Rectal smooth muscle tissue (tissue), 1 donor: ENCODE measurements at regions not wholly inside any gene's neighbourhood (a gene's known extent, or its start where the extent isn't known, plus 50 kb on each side); places are given as distances from the start of the nearest gene placed in this dataset.
"Not testable (repeated sequence)": the region's sequence is repeated elsewhere in the genome, so short reads cannot be mapped to it uniquely, and the experiment has no call there.

Source experiments
- H3K27ac ChIP-seq: one replicate; pipeline ENCODE4 v1.7.0; 2013; ENCODE audit warnings: low read depth, low read length, inconsistent platforms
- H3K27me3 ChIP-seq: one replicate; pipeline ENCODE4 v1.7.0; 2013; ENCODE audit warnings: low read length; ENCODE audit not compliant: control insufficient read depth, insufficient read depth
- H3K36me3 ChIP-seq: one replicate; pipeline ENCODE4 v1.7.0; 2013; ENCODE audit warnings: low read length; ENCODE audit not compliant: control insufficient read depth, insufficient read depth
- H3K4me1 ChIP-seq: one replicate; pipeline ENCODE4 v1.7.0; 2013; ENCODE audit warnings: low read length; ENCODE audit not compliant: control insufficient read depth, insufficient read depth
- H3K4me3 ChIP-seq: one replicate; pipeline ENCODE4 v1.7.0; 2013; ENCODE audit warnings: low read length
- H3K9ac ChIP-seq: one replicate; pipeline ENCODE4 v1.7.0; 2013; ENCODE audit warnings: low read length

DNA sequence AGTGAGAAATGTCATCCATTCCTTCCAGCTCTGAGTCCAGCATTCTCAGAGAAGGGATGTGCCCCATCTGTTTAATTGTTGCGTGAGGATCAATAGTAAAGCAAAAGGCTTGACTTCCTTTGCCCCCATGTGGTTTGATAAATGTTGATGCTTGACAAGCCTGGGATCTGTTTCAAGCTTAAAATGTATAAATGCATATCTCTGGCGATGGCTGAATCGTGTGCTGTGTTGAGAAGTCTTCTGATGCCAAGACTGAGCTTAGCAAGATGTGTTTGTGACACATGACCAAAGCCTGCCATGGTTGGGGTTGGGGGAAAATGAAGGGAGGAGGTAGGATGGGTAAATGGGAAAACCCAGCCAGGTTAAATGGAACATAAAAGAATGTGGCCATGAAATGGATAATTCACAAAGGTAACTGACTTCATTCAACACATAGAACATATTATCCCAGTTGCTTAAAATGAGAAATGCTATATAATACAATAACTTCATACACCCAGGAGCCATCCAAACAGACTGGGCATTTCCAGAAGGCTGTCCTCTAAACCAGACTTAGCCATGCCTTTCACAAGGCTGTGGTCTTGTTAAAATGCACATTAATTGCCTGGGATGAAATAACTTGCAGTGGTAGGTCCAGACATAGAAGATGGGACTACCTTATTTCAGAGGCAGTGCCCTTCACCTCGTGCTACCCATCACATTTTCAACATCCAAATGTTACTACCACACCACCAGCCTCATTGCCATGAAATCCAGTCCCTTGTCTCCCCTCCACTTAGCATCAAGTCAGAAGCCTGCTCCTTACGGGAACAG lies 147.3 kb upstream of the PDE1C start:
- H3K4me3 ChIP-seq = no peak overlapping the region
- no peak overlapping the region for H3K9ac ChIP-seq
- H3K27me3 ChIP-seq = no peaks in the 10 kb centered on the region
- no peak overlapping the region for H3K27ac ChIP-seq
- no peaks in the 10 kb centered on the region for H3K4me1 ChIP-seq
- no peaks in the 10 kb centered on the region for H3K36me3 ChIP-seq

DNA sequence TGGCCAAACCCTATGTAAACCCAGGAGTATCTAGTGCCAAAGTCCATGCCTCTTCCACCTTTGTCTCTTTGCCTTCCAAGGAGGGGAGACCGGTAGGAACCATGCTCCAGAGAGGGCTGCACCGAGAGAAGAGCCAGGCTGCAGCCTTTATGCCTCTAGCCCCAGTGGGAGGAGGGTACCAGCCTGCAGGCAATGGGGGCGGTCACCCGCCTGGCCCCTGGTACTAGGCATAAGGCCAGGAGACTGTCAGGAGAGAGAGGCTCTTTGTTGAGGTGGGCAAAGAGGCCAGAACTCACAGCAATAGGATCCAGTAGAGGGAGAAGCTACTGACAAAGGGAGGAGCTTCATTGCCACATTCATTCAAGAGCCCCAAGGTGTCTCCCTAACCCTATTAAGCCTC lies 146.6 kb upstream of the PDE1C start:
- no peaks in the 10 kb centered on the region for H3K36me3 ChIP-seq
- no peak overlapping the region for H3K9ac ChIP-seq
- no peaks in the 10 kb centered on the region for H3K4me1 ChIP-seq
- no peaks in the 10 kb centered on the region for H3K27me3 ChIP-seq
- H3K4me3 ChIP-seq = no peak overlapping the region
- H3K27ac ChIP-seq = no peak overlapping the region

DNA sequence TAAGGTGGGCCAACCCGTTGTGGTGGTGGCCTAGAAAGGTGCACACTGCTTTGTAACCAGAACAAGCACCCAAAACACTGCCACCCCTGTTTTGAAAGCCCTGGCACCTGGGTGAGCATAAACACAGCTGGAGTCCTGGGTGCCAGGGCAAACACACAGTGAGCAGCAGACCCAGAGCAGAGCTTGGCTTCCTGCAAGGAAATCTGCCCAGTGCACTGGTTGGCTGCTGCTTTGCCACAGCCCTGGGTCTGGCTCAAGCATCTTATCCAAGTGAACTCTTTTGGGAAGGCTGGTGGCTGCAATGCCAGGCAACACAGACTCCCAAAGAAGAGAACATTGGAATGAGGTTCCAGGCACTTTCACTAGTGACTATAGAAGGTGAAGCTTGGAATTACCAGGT lies 145.5 kb upstream of the PDE1C start:
- H3K4me1 ChIP-seq = no peaks in the 10 kb centered on the region
- H3K27ac ChIP-seq = no peak overlapping the region
- H3K27me3 ChIP-seq = no peaks in the 10 kb centered on the region
- no peak overlapping the region for H3K4me3 ChIP-seq
- H3K9ac ChIP-seq = no peak overlapping the region
- no peaks in the 10 kb centered on the region for H3K36me3 ChIP-seq

DNA sequence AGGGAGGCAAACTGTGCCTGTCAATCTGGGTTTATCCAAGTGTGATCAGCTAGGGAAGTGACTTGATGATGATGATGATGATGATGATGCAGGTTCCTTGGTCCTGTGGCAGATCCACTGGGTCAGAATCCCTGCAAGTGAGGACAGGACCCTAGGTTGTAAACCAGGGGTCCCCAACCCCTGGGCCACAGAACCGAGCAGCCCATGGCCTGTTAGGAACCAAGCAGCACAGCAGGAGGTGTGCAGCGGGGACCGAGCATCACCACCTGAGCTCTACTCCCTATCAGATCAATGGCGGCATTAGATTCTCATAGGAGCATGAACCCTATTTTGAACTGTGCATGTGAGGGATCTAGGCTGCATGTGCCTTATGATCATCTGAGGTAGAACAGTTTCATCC lies 144.7 kb upstream of the PDE1C start:
- Histone ChIP-seq H3K9ac (no peak overlapping the region), H3K4me1 (no peaks in the 10 kb centered on the region), H3K27ac (no peak overlapping the region), H3K36me3 (no peaks in the 10 kb centered on the region), H3K27me3 (no peaks in the 10 kb centered on the region), H3K4me3 (no peak overlapping the region)

DNA sequence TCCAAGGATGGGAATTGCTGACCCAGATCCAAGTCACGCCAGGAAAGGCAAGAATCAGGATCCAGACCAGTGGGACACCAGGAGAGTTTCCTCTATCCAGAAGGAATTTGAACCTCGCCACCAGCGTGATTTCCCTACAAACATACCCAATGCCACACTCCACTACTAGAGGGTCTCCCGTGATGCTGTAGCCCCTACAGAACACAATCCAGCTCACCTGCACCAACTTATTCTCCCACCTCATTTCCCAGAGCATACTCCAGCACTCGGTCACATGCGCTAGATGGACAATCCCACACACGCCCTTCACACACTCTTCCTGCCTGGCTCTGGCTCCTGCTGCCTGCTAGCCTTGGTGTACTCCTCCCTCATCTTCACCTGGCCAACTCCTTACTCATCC lies 142.1 kb upstream of the PDE1C start:
- Histone ChIP-seq H3K27ac (no peak overlapping the region), H3K9ac (no peak overlapping the region), H3K36me3 (no peaks in the 10 kb centered on the region), H3K4me1 (no peaks in the 10 kb centered on the region), H3K4me3 (no peak overlapping the region), H3K27me3 (no peaks in the 10 kb centered on the region)

DNA sequence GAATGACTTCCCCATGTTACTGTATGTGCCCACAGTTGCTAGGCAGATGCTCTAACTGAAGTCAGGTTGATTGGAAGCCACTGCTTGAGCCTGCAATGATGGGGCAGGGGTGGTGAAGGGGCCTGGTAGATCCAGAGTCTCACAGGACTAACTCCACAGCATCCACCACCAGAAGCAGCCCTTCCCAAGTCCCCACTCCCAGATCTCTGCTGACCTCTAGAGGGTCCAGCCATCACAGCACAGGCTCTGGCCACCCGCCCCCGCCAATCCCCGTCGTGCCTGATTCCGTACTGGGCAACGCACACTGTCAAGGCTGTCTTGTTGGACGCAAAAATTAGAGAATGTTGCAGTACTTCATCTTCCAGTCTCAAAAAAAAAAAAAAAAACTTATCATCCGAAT lies 136.8 kb upstream of the PDE1C start:
- H3K9ac ChIP-seq = no peak overlapping the region
- H3K36me3 ChIP-seq = no peaks in the 10 kb centered on the region
- no peaks in the 10 kb centered on the region for H3K27me3 ChIP-seq
- H3K4me1 ChIP-seq = no peaks in the 10 kb centered on the region
- no peak overlapping the region for H3K4me3 ChIP-seq
- H3K27ac ChIP-seq = no peak overlapping the region

DNA sequence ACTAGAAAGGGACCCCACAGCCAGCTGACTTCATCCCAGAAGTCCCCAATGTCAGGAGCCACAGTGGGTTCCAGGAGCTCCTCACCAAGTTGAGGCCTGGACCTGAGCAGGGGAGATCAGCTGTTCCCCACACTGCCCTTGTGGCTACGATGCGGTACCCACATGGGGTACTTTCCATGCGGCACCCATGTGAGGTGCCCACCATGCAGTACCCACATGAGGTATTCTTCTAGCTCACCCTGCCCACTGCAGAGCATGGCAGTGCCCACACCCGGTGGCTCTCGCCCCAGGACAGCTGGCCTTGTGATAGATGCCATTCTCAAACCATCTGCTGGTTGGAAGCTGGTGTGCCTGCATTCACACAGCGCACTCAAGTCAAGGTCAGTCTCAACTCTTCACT lies 136.3 kb upstream of the PDE1C start:
- Histone ChIP-seq H3K4me3 (no peak overlapping the region), H3K36me3 (no peaks in the 10 kb centered on the region), H3K4me1 (no peaks in the 10 kb centered on the region), H3K9ac (no peak overlapping the region), H3K27me3 (no peaks in the 10 kb centered on the region), H3K27ac (no peak overlapping the region)

DNA sequence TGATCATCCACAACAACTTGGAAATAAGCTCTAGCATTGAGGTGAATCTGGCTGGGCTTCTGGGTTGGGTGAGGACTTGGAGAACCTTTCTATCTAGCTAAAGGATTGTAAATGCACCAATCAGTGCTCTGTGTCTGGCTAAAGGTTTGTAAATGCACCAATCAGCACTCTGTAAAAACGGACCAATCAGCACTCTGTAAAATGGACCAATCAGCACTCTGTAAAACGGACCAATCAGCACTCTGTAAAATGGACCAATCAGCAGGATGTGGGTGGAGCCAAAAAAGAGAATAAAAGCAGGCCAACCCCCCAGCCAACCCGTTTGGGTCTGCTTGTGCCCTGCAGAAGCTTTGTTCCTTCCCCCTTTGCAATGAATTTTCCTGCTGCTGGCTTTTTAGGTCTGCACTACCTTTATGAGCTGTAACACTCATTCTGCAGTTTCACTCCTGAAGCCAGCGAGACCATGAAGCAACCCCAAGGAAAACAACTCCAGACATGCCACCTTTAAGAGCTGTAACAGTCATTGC lies 135.2 kb upstream of the PDE1C start:
- H3K36me3 ChIP-seq, H3K4me3 ChIP-seq, H3K27me3 ChIP-seq, H3K4me1 ChIP-seq, H3K27ac ChIP-seq, H3K9ac ChIP-seq: not testable (repeated sequence)

DNA sequence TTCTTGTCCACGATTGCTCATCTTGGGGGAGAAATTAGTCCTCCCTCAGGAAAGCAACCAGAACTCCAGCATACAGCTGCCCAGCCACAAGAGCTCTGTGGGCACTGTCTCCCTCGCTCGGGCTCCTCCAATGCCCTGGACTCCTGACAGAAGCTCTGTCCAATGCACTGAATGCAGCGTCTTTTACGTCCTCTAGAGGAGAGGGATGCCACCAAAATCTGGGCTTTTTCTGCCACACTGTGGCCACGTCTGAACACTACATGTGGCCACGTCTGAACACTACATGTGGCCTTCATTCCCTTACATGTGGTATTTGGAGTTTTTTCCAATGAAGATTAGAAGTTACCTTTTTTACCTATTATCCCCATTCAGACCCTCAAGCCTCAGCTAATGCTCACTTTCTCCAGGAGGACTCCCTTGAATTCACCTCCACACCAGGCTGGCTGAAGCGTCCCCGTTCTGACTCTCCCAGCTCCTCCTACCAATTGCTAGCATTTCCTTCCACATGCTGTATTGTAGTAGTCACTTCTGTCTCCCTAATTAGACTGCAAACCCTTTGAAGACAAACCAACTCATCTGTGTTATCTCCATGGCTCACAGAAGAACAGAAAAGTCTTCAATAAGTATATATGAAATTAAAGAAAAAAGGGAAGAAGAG lies 134.3 kb upstream of the PDE1C start:
- no peak overlapping the region for H3K4me3 ChIP-seq
- no peaks in the 10 kb centered on the region for H3K27me3 ChIP-seq
- no peaks in the 10 kb centered on the region for H3K36me3 ChIP-seq
- no peak overlapping the region for H3K27ac ChIP-seq
- H3K4me1 ChIP-seq = no peaks in the 10 kb centered on the region
- no peak overlapping the region for H3K9ac ChIP-seq

DNA sequence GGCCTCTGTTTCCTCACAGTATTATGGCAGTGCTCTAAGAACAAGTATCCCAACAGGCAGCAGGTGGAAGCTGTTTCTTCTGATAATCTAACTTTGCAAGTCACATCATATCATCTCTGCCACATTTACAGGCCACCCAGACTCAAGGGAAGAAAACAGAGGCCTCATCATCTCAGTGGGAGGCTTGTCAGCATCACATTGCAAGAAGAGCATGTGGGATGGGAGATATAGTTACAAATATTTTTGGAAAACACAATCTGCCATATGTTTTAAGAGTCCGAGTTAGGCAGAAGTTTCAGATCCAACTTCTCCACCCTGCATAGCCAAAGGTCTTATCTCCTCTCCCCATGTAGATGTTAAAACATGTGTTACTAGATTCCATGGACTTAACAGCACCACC lies 130.4 kb upstream of the PDE1C start:
- Histone ChIP-seq H3K36me3 (no peaks in the 10 kb centered on the region), H3K9ac (no peak overlapping the region), H3K4me3 (no peak overlapping the region), H3K27me3 (no peaks in the 10 kb centered on the region), H3K27ac (no peak overlapping the region), H3K4me1 (no peaks in the 10 kb centered on the region)

DNA sequence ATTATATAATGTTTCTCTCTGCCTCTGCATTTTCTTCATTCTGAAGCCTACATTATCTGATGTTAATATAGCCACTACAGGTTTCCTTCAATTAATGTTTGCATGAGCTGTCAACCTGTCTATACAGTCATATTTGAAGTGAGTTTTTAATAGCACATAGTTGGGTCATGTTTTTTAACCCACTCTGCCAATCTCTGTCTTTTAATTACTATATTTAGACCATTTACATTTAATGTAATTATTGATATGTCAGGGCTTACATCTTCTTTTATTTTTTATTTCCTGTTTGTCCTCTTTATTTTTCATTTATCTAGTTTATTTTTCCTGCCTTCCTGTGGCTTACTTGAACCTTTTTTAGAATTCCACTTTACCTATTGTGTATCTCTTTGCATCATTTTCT lies 124.3 kb upstream of the PDE1C start:
- no peak overlapping the region for H3K27ac ChIP-seq
- H3K9ac ChIP-seq = no peak overlapping the region
- H3K36me3 ChIP-seq = no peaks in the 10 kb centered on the region
- no peaks in the 10 kb centered on the region for H3K27me3 ChIP-seq
- H3K4me3 ChIP-seq = no peak overlapping the region
- no peaks in the 10 kb centered on the region for H3K4me1 ChIP-seq

DNA sequence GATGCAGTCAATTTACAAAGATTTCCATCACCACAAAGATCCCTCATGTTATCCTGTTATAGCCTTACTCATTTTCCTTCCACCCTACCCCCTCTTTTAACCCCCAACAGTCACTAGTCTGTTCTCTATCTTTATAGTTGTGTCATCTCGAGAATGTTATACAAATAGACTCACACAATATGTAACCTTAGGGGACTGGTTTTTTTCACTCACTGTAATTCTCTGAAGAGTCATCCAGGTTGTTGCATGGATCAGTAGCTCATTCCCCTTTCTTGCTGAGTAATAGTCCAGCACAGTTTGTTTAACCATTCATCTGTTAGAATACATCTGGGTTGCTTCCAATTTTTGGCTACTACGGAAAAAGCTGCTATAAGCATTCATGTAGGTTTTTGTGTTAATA lies 121.1 kb upstream of the PDE1C start:
- no peaks in the 10 kb centered on the region for H3K36me3 ChIP-seq
- H3K27me3 ChIP-seq = no peaks in the 10 kb centered on the region
- no peaks in the 10 kb centered on the region for H3K4me1 ChIP-seq
- no peak overlapping the region for H3K4me3 ChIP-seq
- H3K9ac ChIP-seq = no peak overlapping the region
- no peak overlapping the region for H3K27ac ChIP-seq

DNA sequence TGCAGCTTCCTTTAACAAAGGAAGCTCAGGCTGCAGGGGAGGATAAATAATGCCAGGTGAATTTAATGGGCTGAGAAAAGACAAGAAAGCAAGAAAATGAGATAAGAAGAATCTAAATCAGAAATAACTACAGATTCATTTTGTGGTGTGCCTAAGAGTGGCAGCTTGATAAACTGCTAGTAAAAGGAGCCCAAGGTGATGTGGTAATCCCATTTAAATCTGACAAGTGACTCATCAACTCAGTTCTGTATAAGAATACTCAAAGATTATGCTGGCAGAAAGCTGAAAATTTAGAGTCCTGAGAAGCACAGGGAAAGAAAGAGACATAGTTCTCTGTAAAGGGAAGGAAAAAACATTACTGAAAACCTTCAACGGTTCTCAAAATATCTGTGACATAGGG lies 109.4 kb upstream of the PDE1C start:
- Histone ChIP-seq H3K36me3 (no peaks in the 10 kb centered on the region), H3K4me3 (no peak overlapping the region), H3K4me1 (no peaks in the 10 kb centered on the region), H3K27me3 (no peaks in the 10 kb centered on the region), H3K9ac (no peak overlapping the region), H3K27ac (no peak overlapping the region)
